ENCODE measurements at regions not wholly inside any gene's neighbourhood (a gene's known extent, or its start where the extent isn't known, plus 50 kb on each side); places are given as distances from the start of the nearest gene placed in this dataset.

GRCh38 chr22:47630741-47631534, 868.5 kb downstream of the TBC1D22A start:
- no peak for DNase-seq

- no peak for DNase-seq
These were observed 867.6 kb downstream of the TBC1D22A start for GRCh38 chr22:47629791-47630655.

GRCh38 chr22:47629273-47629711, 866.8 kb downstream of the TBC1D22A start:
- DNase-seq, result no peak

GRCh38 chr22:47628477-47629272, 866.2 kb downstream of the TBC1D22A start:
- no peak for DNase-seq

GRCh38 chr22:47627556-47628253, 865.3 kb downstream of the TBC1D22A start:
- DNase-seq, result no peak

- no peak for DNase-seq
These were observed 864.3 kb downstream of the TBC1D22A start for GRCh38 chr22:47626428-47627390.

- no peak for DNase-seq
These were observed 863.3 kb downstream of the TBC1D22A start for GRCh38 chr22:47625531-47626427.

GRCh38 chr22:47625013-47625385, 862.5 kb downstream of the TBC1D22A start:
- no peak for DNase-seq

- DNase-seq, result no peak
These were observed 862.0 kb downstream of the TBC1D22A start for GRCh38 chr22:47624252-47625012.

- DNase-seq, result no peak
These were observed 861.3 kb downstream of the TBC1D22A start for GRCh38 chr22:47623763-47624148.

- no peak for DNase-seq
These were observed 860.8 kb downstream of the TBC1D22A start for GRCh38 chr22:47623066-47623762.

GRCh38 chr22:47622541-47622940, 860.1 kb downstream of the TBC1D22A start:
- DNase-seq, result no peak

- DNase-seq, result no peak
These were observed 858.8 kb downstream of the TBC1D22A start for GRCh38 chr22:47621253-47621652.

GRCh38 chr22:47620391-47620790, 857.9 kb downstream of the TBC1D22A start:
- DNase-seq, result no peak

GRCh38 chr22:47619631-47620030, 857.2 kb downstream of the TBC1D22A start:
- no peak for DNase-seq

- DNase-seq, result no peak
These were observed 855.9 kb downstream of the TBC1D22A start for GRCh38 chr22:47618180-47619010.

- DNase-seq, result no peak
These were observed 854.7 kb downstream of the TBC1D22A start for GRCh38 chr22:47617186-47617585.
